ENCODE measurements at regions not wholly inside any gene's neighbourhood (a gene's known extent, or its start where the extent isn't known, plus 50 kb on each side); places are given as distances from the start of the nearest gene placed in this dataset.

DNA sequence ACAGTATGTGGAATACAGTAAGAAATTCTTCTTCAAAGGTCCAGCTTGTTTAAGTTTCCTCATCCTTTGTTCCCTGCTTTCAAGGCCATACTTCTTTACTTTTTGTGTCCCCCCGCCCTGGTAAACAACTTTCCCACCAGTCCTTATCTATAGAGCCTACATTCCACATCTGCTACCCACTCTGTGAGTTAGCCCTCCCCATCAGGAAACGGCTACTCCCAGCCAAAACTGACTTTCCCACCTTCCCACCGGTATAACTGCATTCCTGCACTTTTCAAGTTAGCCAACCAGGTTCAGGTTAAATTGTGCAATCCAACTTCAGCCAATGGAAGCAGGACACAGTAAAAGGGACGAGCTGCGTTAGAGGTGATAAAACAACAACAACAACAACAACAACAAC lies 186.9 kb downstream of the DDX3Y start:
- Histone ChIP-seq H3K9me3 (ENCODE audit: control insufficient read depth in 1 of 2, low read length in 2 of 2) (no peaks in the 10 kb centered on the region), H3K4me3 (ENCODE audit: low read length in 2 of 2) (no peak overlapping the region), H3K4me1 (ENCODE audit: insufficient read depth, low read length) (no peaks in the 10 kb centered on the region), H3K36me3 (ENCODE audit: insufficient read depth, low read length) (no peaks in the 10 kb centered on the region), H3K27me3 (ENCODE audit: insufficient read depth, low read length) (no peaks in the 10 kb centered on the region), H3K27ac (ENCODE audit: low read depth, low read length) (no peak overlapping the region)
- ChIA-PET CTCF (ENCODE audit: partially characterized antibody) (no interaction called here), POLR2A (ENCODE audit: partially characterized antibody) (no interaction called here)
- Mint-ChIP-seq H3K36me3 (no peaks in the 10 kb centered on the region), H3K27me3 (peaks cover 0 to 3% of the 10 kb centered on the region in 2 donors), H3K4me3 (no peak overlapping the region), H3K27ac (no peak overlapping the region), H3K9me3 (no peaks in the 10 kb centered on the region), H3K4me1 (peaks cover 0 to 8% (median 3%) of the 10 kb centered on the region in 4 donors)
- intact Hi-C loops (cut with micrococcal nuclease): no loop called here
- no peak for DNase-seq

DNA sequence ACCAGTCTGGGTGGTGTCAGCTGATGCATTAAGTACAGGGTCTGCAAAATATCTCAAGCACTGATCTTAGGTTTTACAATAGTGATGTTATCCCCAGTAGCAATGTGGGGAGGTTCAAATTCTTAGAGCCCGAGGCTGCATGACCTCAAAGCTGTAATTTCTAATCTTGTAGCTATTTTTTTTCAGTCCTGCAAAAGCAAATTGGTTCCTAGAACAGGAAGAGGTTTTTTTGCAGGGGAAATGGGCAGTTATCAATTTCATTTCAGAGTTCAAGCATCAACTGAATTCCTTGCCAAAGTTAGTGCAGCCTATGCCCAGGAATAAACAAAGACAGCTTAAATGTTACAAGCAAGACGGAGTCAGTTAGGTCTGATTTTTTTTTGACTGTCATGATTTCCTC lies 188.3 kb downstream of the DDX3Y start:
- no peak overlapping the region for H3K4me3 ChIP-seq (ENCODE audit: low read length in 2 of 2)
- no peaks in the 10 kb centered on the region for H3K36me3 ChIP-seq (ENCODE audit: insufficient read depth, low read length)
- no peaks in the 10 kb centered on the region for H3K9me3 ChIP-seq (ENCODE audit: control insufficient read depth in 1 of 2, low read length in 2 of 2)
- Mint-ChIP-seq H3K36me3 (no peaks in the 10 kb centered on the region), H3K9me3 (no peaks in the 10 kb centered on the region), H3K27ac (no peak overlapping the region), H3K27me3 (peaks cover 0 to 3% of the 10 kb centered on the region in 2 donors), H3K4me3 (no peak overlapping the region), H3K4me1 (peaks cover 0 to 8% (median 3%) of the 10 kb centered on the region in 4 donors)
- H3K4me1 ChIP-seq (ENCODE audit: insufficient read depth, low read length): no peaks in the 10 kb centered on the region
- DNase-seq: no peak
- ChIA-PET CTCF (ENCODE audit: partially characterized antibody) (no interaction called here), POLR2A (ENCODE audit: partially characterized antibody) (no interaction called here)
- intact Hi-C loops (cut with micrococcal nuclease): no loop called here
- no peak overlapping the region for H3K27ac ChIP-seq (ENCODE audit: low read depth, low read length)
- no peaks in the 10 kb centered on the region for H3K27me3 ChIP-seq (ENCODE audit: insufficient read depth, low read length)

DNA sequence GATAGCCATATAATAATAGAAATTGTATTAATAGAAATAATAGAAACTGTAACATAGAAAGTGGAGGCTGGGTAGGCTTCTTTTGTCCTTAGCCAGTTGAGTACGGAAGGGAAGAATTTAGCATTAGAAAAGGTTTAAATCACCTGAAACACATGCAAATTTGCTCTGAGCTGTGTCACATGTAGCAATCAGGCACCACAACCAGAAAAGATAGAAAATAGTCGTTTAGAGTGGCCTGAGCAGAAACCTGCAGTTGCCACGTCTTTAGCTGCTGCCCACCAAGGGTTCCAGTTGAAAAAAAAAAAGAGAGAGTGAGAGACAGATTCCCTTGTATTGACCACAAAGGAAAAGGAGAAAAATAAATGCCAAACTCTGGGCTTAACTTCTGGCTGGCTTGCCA lies 188.8 kb downstream of the DDX3Y start:
- Mint-ChIP-seq H3K27ac (no peak overlapping the region), H3K36me3 (no peaks in the 10 kb centered on the region), H3K4me3 (no peak overlapping the region), H3K4me1 (peaks cover 0 to 8% (median 3%) of the 10 kb centered on the region in 4 donors), H3K9me3 (no peaks in the 10 kb centered on the region), H3K27me3 (peaks cover 0 to 2% of the 10 kb centered on the region in 2 donors)
- H3K9me3 ChIP-seq (ENCODE audit: control insufficient read depth in 1 of 2, low read length in 2 of 2): no peaks in the 10 kb centered on the region
- no peaks in the 10 kb centered on the region for H3K4me1 ChIP-seq (ENCODE audit: insufficient read depth, low read length)
- H3K27me3 ChIP-seq (ENCODE audit: insufficient read depth, low read length): no peaks in the 10 kb centered on the region
- no peak for DNase-seq
- CTCF ChIA-PET (ENCODE audit: partially characterized antibody): no interaction called here
- intact Hi-C loops (cut with micrococcal nuclease): no loop called here
- POLR2A ChIA-PET (ENCODE audit: partially characterized antibody): no interaction called here
- H3K36me3 ChIP-seq (ENCODE audit: insufficient read depth, low read length): no peaks in the 10 kb centered on the region
- H3K4me3 ChIP-seq (ENCODE audit: low read length in 2 of 2): no peak overlapping the region
- no peak overlapping the region for H3K27ac ChIP-seq (ENCODE audit: low read depth, low read length)

DNA sequence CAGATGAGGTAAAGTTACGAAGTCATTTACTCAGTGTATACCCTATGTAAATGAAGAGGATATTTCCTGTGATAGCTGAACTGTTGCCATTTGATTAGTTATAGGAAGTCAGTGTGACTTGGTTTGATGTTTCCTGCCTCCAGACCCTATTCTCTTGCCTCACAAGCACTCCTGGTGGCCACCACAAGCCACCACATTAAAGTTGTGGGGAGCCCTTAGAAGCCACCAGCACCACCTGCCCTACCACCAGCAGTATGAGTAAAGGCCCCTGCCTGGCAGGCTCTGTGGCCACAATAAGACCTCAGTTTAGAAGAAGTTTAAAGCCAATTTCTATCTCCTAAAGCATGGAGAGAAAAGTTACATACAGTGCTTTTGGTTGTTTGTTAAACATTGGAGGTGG lies 189.7 kb downstream of the DDX3Y start:
- Histone ChIP-seq H3K9me3 (ENCODE audit: control insufficient read depth in 1 of 2, low read length in 2 of 2) (no peaks in the 10 kb centered on the region), H3K27ac (ENCODE audit: low read depth, low read length) (no peak overlapping the region), H3K4me3 (ENCODE audit: low read length in 2 of 2) (no peak overlapping the region), H3K4me1 (ENCODE audit: insufficient read depth, low read length) (no peaks in the 10 kb centered on the region), H3K27me3 (ENCODE audit: insufficient read depth, low read length) (no peaks in the 10 kb centered on the region), H3K36me3 (ENCODE audit: insufficient read depth, low read length) (no peaks in the 10 kb centered on the region)
- Mint-ChIP-seq H3K36me3 (no peaks in the 10 kb centered on the region), H3K9me3 (no peaks in the 10 kb centered on the region), H3K4me3 (no peak overlapping the region), H3K4me1 (peaks cover 0 to 8% (median 3%) of the 10 kb centered on the region in 4 donors), H3K27ac (no peak overlapping the region), H3K27me3 (peaks cover 0 to 2% of the 10 kb centered on the region in 2 donors)
- ChIA-PET CTCF (ENCODE audit: partially characterized antibody) (no interaction called here), POLR2A (ENCODE audit: partially characterized antibody) (no interaction called here)
- intact Hi-C loops (cut with micrococcal nuclease): no loop called here
- DNase-seq: no peak

DNA sequence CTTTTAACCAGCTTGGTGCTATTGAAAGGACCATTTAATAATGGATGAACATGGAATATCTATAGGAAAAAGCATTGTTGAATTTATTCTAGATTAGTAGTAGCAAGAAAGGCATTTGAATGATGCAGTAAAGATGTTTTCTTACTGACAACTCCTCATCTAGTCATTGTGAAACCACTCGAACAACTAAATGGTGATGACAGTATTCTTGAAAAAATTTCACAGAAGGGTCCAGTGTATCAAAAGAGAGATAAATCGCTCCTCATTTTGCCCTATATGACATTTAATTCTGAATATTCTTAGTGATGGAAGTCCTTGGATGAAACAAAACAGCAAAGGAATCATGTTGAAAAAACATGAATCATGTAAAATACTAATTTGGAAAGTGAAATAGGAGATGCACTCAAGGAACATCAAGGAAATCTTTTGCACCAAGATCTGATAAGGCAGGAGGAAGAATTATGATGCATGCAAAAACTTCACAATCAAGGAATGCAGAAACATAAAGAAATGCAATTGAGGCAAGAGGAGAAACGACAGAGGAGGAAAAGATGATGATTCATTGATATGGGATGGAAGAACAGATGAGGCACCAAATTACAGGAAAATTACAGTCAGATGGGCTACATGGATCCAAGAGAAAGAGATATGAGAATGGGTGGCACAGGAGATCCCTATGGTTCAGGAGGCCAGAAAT lies 190.4 kb downstream of the DDX3Y start:
- Histone ChIP-seq H3K27me3 (ENCODE audit: insufficient read depth, low read length) (no peaks in the 10 kb centered on the region), H3K4me1 (ENCODE audit: insufficient read depth, low read length) (no peaks in the 10 kb centered on the region), H3K9me3 (ENCODE audit: control insufficient read depth in 1 of 2, low read length in 2 of 2) (no peaks in the 10 kb centered on the region), H3K27ac (ENCODE audit: low read depth, low read length) (no peak overlapping the region), H3K4me3 (ENCODE audit: low read length in 2 of 2) (no peak overlapping the region), H3K36me3 (ENCODE audit: insufficient read depth, low read length) (no peaks in the 10 kb centered on the region)
- intact Hi-C loops (cut with micrococcal nuclease): no loop called here
- Mint-ChIP-seq H3K9me3 (no peaks in the 10 kb centered on the region), H3K36me3 (no peaks in the 10 kb centered on the region), H3K4me1 (peaks cover 0 to 8% (median 3%) of the 10 kb centered on the region in 4 donors), H3K27me3 (peaks cover 0 to 2% of the 10 kb centered on the region in 2 donors), H3K4me3 (no peak overlapping the region), H3K27ac (no peak overlapping the region)
- DNase-seq: no peak
- ChIA-PET POLR2A (ENCODE audit: partially characterized antibody) (no interaction called here), CTCF (ENCODE audit: partially characterized antibody) (no interaction called here)

DNA sequence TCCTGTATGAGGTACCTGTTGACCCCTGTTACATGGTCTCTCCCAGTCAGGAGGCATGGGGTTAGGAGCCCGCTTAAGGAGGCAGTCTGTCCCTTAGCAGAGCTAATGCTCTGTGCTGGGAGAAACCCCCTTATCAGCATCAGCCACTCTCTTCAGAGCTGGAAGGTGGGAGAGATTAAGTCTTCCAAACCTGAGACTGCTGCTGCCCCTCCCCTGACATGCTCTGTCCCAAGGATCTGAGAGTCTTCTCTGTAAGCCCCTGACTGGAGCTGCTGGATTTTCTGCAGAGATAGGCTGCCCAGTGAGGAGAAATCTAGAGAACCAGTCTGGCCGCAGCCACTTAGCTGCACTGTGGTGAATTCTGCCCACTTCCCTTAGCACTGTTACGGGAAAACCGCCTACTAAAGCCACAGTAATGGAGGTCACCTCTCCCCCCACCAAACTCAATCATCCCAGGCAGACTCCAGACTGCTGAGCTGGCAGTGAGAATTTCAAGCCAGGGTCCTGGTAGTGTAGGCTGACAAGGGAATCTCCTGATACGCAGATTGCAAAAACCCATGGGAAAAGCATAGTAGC lies 222.3 kb downstream of the DDX3Y start:
- no peaks in the 10 kb centered on the region for H3K9me3 ChIP-seq (ENCODE audit: control insufficient read depth in 1 of 2, low read length in 2 of 2)
- Mint-ChIP-seq H3K27me3 (peaks cover 0 to 1% of the 10 kb centered on the region in 2 donors), H3K4me3 (no peak overlapping the region), H3K4me1 (no peaks in the 10 kb centered on the region), H3K36me3 (no peaks in the 10 kb centered on the region), H3K27ac (no peak overlapping the region), H3K9me3 (no peaks in the 10 kb centered on the region)
- CTCF ChIA-PET (ENCODE audit: partially characterized antibody): no interaction called here
- no peak overlapping the region for H3K27ac ChIP-seq (ENCODE audit: low read depth, low read length)
- no peaks in the 10 kb centered on the region for H3K36me3 ChIP-seq (ENCODE audit: insufficient read depth, low read length)
- H3K4me3 ChIP-seq (ENCODE audit: low read length in 2 of 2): no peak overlapping the region
- POLR2A ChIA-PET (ENCODE audit: partially characterized antibody): no interaction called here
- intact Hi-C loops (cut with micrococcal nuclease): no loop called here
- H3K4me1 ChIP-seq (ENCODE audit: insufficient read depth, low read length): no peaks in the 10 kb centered on the region
- H3K27me3 ChIP-seq (ENCODE audit: insufficient read depth, low read length): no peaks in the 10 kb centered on the region
- no peak for DNase-seq

DNA sequence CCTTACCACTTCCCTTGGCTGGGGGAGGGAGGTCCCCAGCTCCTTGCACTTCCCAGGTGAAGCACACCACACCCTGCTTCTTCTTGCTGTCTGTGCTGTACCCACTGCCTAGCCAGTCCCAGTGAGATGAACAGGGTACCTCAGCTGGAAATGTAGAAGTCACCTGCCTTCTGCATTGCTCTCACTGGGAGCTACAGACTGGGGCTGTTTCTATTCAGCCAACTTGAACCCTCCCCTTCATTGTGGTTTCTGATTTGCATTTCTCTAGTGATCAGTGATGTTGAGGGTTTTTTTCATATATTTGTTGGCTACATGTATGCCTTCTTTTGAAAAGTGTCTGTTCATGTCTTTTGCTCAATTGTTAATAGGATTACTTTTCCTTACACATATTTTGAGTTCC lies 222.8 kb downstream of the DDX3Y start:
- no peaks in the 10 kb centered on the region for H3K9me3 Mint-ChIP-seq
- intact Hi-C loops (cut with micrococcal nuclease): no loop called here
- H3K27ac Mint-ChIP-seq: no peak overlapping the region
- peaks cover 0 to 1% of the 10 kb centered on the region in 2 donors for H3K27me3 Mint-ChIP-seq
- Histone ChIP-seq H3K27ac (ENCODE audit: low read depth, low read length) (no peak overlapping the region), H3K4me3 (ENCODE audit: low read length in 2 of 2) (no peak overlapping the region), H3K9me3 (ENCODE audit: control insufficient read depth in 1 of 2, low read length in 2 of 2) (no peaks in the 10 kb centered on the region), H3K4me1 (ENCODE audit: insufficient read depth, low read length) (no peaks in the 10 kb centered on the region), H3K27me3 (ENCODE audit: insufficient read depth, low read length) (no peaks in the 10 kb centered on the region), H3K36me3 (ENCODE audit: insufficient read depth, low read length) (no peaks in the 10 kb centered on the region)
- no peak overlapping the region for H3K4me3 Mint-ChIP-seq
- ChIA-PET CTCF (ENCODE audit: partially characterized antibody) (no interaction called here), POLR2A (ENCODE audit: partially characterized antibody) (no interaction called here)
- no peaks in the 10 kb centered on the region for H3K36me3 Mint-ChIP-seq
- no peak for DNase-seq
- no peaks in the 10 kb centered on the region for H3K4me1 Mint-ChIP-seq
